ENCODE measurements at regions not wholly inside any gene's neighbourhood (a gene's known extent, or its start where the extent isn't known, plus 50 kb on each side); places are given as distances from the start of the nearest gene placed in this dataset.

DNA sequence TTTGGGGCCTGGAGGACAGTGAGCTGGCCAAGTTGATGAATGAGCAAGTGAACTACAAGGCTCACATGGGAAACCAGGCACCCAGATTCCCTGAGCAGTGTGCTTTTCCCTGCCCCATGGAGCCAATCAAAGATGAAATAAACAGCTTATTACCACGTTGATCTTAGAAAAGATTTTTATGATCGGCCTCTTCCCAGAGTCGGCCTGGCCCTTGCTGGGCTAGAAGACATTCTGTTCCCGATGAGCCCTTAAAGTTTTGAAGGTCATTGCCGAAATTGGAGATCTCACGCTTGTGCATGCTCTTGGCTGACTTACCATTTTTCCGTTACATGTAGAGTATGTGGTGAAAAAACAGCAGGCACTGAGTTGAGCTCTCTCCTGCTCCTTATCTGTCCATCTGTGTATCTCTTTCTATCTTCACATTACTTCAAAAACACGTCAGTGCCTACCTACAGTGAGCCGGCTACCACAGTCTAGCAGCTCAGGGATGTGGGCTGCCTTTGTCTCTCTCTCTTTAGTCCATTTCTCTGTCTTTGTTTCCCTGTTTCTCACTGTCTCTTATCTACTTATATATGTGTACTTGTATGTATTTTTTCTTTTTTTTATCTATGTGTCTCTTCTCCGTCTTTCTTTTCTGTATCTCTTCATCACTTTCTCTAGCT lies 248.8 kb upstream of the USP24 start:
- intact Hi-C loops (cut with micrococcal nuclease; ENCODE audit: unreplicated experiment), result no loop called here
- CTCF ChIA-PET, result interaction anchor here (1.0 kb wide), 1 partner anchor 88 kb away, joined by 3 read pairs; no protein-coding TSS in a partner anchor
- DNase-seq, result no peak
- Mint-ChIP-seq H3K4me1 (ENCODE audit: low read depth, unreplicated experiment) (no peaks in the 10 kb centered on the region), H3K36me3 (ENCODE audit: insufficient read depth, unreplicated experiment) (no peaks in the 10 kb centered on the region), H3K27me3 (ENCODE audit: unreplicated experiment) (no peaks in the 10 kb centered on the region), H3K9me3 (ENCODE audit: low read depth, unreplicated experiment) (no peaks in the 10 kb centered on the region), H3K27ac (ENCODE audit: unreplicated experiment) (no peak overlapping the region), H3K4me3 (ENCODE audit: low read depth, unreplicated experiment) (no peak overlapping the region)
- TF ChIP-seq, protein P1, sequence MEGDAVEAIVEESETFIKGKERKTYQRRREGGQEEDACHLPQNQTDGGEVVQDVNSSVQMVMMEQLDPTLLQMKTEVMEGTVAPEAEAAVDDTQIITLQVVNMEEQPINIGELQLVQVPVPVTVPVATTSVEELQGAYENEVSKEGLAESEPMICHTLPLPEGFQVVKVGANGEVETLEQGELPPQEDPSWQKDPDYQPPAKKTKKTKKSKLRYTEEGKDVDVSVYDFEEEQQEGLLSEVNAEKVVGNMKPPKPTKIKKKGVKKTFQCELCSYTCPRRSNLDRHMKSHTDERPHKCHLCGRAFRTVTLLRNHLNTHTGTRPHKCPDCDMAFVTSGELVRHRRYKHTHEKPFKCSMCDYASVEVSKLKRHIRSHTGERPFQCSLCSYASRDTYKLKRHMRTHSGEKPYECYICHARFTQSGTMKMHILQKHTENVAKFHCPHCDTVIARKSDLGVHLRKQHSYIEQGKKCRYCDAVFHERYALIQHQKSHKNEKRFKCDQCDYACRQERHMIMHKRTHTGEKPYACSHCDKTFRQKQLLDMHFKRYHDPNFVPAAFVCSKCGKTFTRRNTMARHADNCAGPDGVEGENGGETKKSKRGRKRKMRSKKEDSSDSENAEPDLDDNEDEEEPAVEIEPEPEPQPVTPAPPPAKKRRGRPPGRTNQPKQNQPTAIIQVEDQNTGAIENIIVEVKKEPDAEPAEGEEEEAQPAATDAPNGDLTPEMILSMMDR (IDR thresholded peaks at IDR 0.05; ENCODE audit: unreplicated experiment), result no peak
- no TSS peak for BruUV-seq (replicated peaks)

DNA sequence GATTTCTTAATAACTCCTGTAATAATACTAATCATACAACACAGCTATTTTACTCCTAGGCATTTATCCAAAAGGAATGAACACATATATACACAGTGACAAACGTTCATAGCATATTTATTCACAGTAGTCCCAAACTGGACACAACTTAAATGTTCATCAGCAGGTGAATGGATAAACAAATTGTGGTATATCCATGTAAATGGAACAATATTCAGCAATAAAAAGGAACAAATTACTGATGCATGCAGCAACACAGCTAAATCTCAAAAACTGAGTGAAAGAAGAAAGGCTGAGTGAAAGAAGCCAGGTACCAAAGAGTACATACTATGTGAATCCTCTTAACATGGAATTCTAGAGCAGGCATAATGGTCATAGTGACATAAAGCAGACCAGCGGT lies 242.7 kb upstream of the USP24 start:
- BruUV-seq (replicated peaks), result no TSS peak
- Mint-ChIP-seq H3K4me3 (ENCODE audit: low read depth, unreplicated experiment) (no peak overlapping the region), H3K27ac (ENCODE audit: unreplicated experiment) (no peak overlapping the region), H3K27me3 (ENCODE audit: unreplicated experiment) (no peaks in the 10 kb centered on the region), H3K9me3 (ENCODE audit: low read depth, unreplicated experiment) (peaks cover 4% of the 10 kb centered on the region), H3K4me1 (ENCODE audit: low read depth, unreplicated experiment) (no peaks in the 10 kb centered on the region), H3K36me3 (ENCODE audit: insufficient read depth, unreplicated experiment) (no peaks in the 10 kb centered on the region)
- TF ChIP-seq, protein P1 (IDR thresholded peaks at IDR 0.05; ENCODE audit: unreplicated experiment), result no peak
- intact Hi-C loops (cut with micrococcal nuclease; ENCODE audit: unreplicated experiment), result no loop called here
- DNase-seq, result no peak
- CTCF ChIA-PET, result no interaction called here

DNA sequence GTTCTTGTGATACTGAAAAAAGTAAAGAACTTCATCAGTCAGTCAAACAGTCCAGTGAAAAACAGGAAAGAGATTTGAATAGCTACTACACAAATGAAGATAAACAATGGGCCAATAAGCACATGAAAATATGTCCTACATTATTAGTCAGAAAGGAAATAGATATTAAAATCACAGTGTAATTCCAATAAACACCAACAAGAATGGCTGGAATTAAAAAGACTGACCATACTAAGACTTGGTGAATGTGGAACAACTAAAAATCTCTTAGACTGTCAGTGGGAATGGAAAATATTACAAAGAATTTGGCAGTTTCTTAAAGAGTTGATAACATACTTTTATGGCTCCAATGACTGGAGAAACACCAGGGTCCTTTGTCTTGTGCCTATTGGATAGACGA lies 241.8 kb upstream of the USP24 start:
- CTCF ChIA-PET, result no interaction called here
- Mint-ChIP-seq H3K36me3 (ENCODE audit: insufficient read depth, unreplicated experiment) (no peaks in the 10 kb centered on the region), H3K4me3 (ENCODE audit: low read depth, unreplicated experiment) (no peak overlapping the region), H3K9me3 (ENCODE audit: low read depth, unreplicated experiment) (peaks cover 4% of the 10 kb centered on the region), H3K27ac (ENCODE audit: unreplicated experiment) (no peak overlapping the region), H3K4me1 (ENCODE audit: low read depth, unreplicated experiment) (no peaks in the 10 kb centered on the region), H3K27me3 (ENCODE audit: unreplicated experiment) (no peaks in the 10 kb centered on the region)
- no TSS peak for BruUV-seq (replicated peaks)
- intact Hi-C loops (cut with micrococcal nuclease; ENCODE audit: unreplicated experiment), result no loop called here
- TF ChIP-seq, protein P1 (IDR thresholded peaks at IDR 0.05; ENCODE audit: unreplicated experiment), result no peak
- no peak for DNase-seq

DNA sequence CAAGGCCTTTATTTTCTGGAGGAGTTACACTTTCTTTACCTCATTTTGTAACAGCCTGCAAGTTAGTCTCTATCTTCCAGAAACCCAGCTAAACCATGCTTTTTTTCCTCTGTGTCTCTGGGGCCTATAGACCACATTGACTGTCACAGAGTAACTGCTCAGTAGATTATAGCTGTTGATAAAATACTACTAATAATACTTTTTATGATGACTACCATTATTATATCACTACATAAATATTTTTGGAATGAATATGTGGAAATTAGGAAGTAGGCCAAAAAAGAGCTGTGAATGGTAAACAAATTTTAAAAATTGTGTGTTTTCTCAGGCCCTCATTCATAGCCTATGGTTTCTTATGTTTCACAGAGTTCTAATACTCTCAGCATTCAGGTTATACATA lies 233.1 kb upstream of the USP24 start:
- DNase-seq, result no peak

More for the DNA sequence above, 233.1 kb upstream of the USP24 start:
- CTCF ChIA-PET, result interaction anchor here (0.8 kb wide), 1 partner anchor 19 kb away, joined by 3 read pairs; no protein-coding TSS in a partner anchor
- H3K36me3 Mint-ChIP-seq (ENCODE audit: insufficient read depth, unreplicated experiment), result no peaks in the 10 kb centered on the region
- H3K4me3 Mint-ChIP-seq (ENCODE audit: low read depth, unreplicated experiment), result no peak overlapping the region
- H3K9me3 Mint-ChIP-seq (ENCODE audit: low read depth, unreplicated experiment), result no peaks in the 10 kb centered on the region
- intact Hi-C loops (cut with micrococcal nuclease; ENCODE audit: unreplicated experiment), result no loop called here
- peaks cover 5% of the 10 kb centered on the region for H3K4me1 Mint-ChIP-seq (ENCODE audit: low read depth, unreplicated experiment)
- BruUV-seq (replicated peaks), result no TSS peak
- no peaks in the 10 kb centered on the region for H3K27me3 Mint-ChIP-seq (ENCODE audit: unreplicated experiment)
- TF ChIP-seq, protein P1 (IDR thresholded peaks at IDR 0.05; ENCODE audit: unreplicated experiment), result no peak
- H3K27ac Mint-ChIP-seq (ENCODE audit: unreplicated experiment), result no peak overlapping the region

All from Calu3 (cell line).